HepG2 (cell line): ENCODE measurements at regions not wholly inside any gene's neighbourhood (a gene's known extent, or its start where the extent isn't known, plus 50 kb on each side); places are given as distances from the start of the nearest gene placed in this dataset.

Experiments used
- FOXA3 ChIP-seq: IDR thresholded peaks from 2 replicates; pipeline ENCODE4 v1.6.1; 2016; ENCODE audit warnings: missing genetic modification reagents, missing compliant biosample characterization
- IRF2 ChIP-seq: IDR thresholded peaks from 2 replicates; pipeline ENCODE4 v1.6.1; 2018; ENCODE audit warnings: missing genetic modification reagents, missing compliant biosample characterization
- JUN ChIP-seq: sonication (generic); formaldehyde crosslinking; IDR thresholded peaks from 2 replicates; pipeline ENCODE4 v1.4.0; 2020; ENCODE audit warnings: mild to moderate bottlenecking, missing genetic modification reagents
- MED1 ChIP-seq: sonication (generic); formaldehyde crosslinking; IDR thresholded peaks from 2 replicates; pipeline ENCODE4 v1.4.0; 2020; ENCODE audit warnings: missing genetic modification reagents
- MED8 ChIP-seq: sonication (generic); formaldehyde crosslinking; IDR thresholded peaks from 2 replicates; pipeline ENCODE4 v1.8.1; 2023; ENCODE audit warnings: mild to moderate bottlenecking, missing genetic modification reagents; ENCODE audit not compliant: insufficient replicate concordance
- NFIB ChIP-seq: sonication (generic); formaldehyde crosslinking; IDR thresholded peaks from 2 replicates; pipeline ENCODE4 v1.9.0; 2021; ENCODE audit warnings: missing genetic modification reagents, mild to moderate bottlenecking, borderline replicate concordance
- PHF21A ChIP-seq: sonication (generic); formaldehyde crosslinking; IDR thresholded peaks from 2 replicates; pipeline ENCODE4 v1.5.0; 2020; ENCODE audit warnings: mild to moderate bottlenecking, missing genetic modification reagents
- RARA ChIP-seq: IDR thresholded peaks from 2 replicates; pipeline ENCODE4 v1.6.1; 2016; ENCODE audit warnings: missing genetic modification reagents, missing compliant biosample characterization
- TRIM24 ChIP-seq: sonication (generic); formaldehyde crosslinking; IDR thresholded peaks from 2 replicates; pipeline ENCODE4 v1.8.0; 2022; ENCODE audit warnings: mild to moderate bottlenecking, missing genetic modification reagents
- YY1 ChIP-seq: IDR thresholded peaks from 2 replicates; pipeline ENCODE4 v1.6.1; 2011; ENCODE audit warnings: low read length, low read depth, moderate library complexity, mild to moderate bottlenecking; ENCODE audit not compliant: insufficient read depth, insufficient replicate concordance
- ZBTB42 ChIP-seq: sonication (generic); formaldehyde crosslinking; IDR thresholded peaks from 2 replicates; pipeline ENCODE4 v1.5.0; 2020; ENCODE audit warnings: mild to moderate bottlenecking, missing genetic modification reagents
- ZNF160 ChIP-seq: sonication (generic); formaldehyde crosslinking; IDR thresholded peaks from 2 replicates; pipeline ENCODE4 v1.8.0; 2022; ENCODE audit warnings: mild to moderate bottlenecking, inconsistent platforms, missing genetic modification reagents
- ZNF3 ChIP-seq: IDR thresholded peaks from 2 replicates; pipeline ENCODE4 v1.7.0; 2017; ENCODE audit warnings: inconsistent platforms
- ZNF605 ChIP-seq: sonication (generic); formaldehyde crosslinking; IDR thresholded peaks from 2 replicates; pipeline ENCODE4 v1.8.0; 2022; ENCODE audit warnings: mild to moderate bottlenecking, missing genetic modification reagents
- ZNF83 ChIP-seq: sonication (generic); formaldehyde crosslinking; IDR thresholded peaks from 2 replicates; pipeline ENCODE4 v1.4.0; 2020; ENCODE audit warnings: missing genetic modification reagents, mild to moderate bottlenecking, borderline replicate concordance
- TF ChIP-seq, protein P1 (sequence below): sonication (generic); IDR thresholded peaks from 2 replicates; pipeline ENCODE4 v1.6.1; 2016; ENCODE audit warnings: low read depth, borderline replicate concordance
- TF ChIP-seq, protein P2 (sequence below): IDR thresholded peaks from 2 replicates; pipeline ENCODE4 v1.6.1; 2012; ENCODE audit warnings: inconsistent platforms
- TF ChIP-seq, protein P3 (sequence below): sonication (generic); formaldehyde crosslinking; IDR thresholded peaks from 2 replicates; pipeline ENCODE4 v1.4.0; 2020; ENCODE audit warnings: low read depth, missing genetic modification reagents
- TF ChIP-seq, protein P4 (sequence below): sonication (generic); formaldehyde crosslinking; IDR thresholded peaks from 2 replicates; pipeline ENCODE4 v1.4.0; 2020; ENCODE audit warnings: missing genetic modification reagents, low read depth, mild to moderate bottlenecking, borderline replicate concordance
- TF ChIP-seq, protein P5 (sequence below): sonication (generic); formaldehyde crosslinking; IDR thresholded peaks from 2 replicates; pipeline ENCODE4 v1.8.1; 2023; ENCODE audit warnings: mild to moderate bottlenecking, missing genetic modification reagents
- TF ChIP-seq, protein P6 (sequence below): sonication (generic); formaldehyde crosslinking; IDR thresholded peaks from 2 replicates; pipeline ENCODE4 v1.9.0; 2022; ENCODE audit warnings: missing genetic modification reagents, mild to moderate bottlenecking, borderline replicate concordance

DNA sequence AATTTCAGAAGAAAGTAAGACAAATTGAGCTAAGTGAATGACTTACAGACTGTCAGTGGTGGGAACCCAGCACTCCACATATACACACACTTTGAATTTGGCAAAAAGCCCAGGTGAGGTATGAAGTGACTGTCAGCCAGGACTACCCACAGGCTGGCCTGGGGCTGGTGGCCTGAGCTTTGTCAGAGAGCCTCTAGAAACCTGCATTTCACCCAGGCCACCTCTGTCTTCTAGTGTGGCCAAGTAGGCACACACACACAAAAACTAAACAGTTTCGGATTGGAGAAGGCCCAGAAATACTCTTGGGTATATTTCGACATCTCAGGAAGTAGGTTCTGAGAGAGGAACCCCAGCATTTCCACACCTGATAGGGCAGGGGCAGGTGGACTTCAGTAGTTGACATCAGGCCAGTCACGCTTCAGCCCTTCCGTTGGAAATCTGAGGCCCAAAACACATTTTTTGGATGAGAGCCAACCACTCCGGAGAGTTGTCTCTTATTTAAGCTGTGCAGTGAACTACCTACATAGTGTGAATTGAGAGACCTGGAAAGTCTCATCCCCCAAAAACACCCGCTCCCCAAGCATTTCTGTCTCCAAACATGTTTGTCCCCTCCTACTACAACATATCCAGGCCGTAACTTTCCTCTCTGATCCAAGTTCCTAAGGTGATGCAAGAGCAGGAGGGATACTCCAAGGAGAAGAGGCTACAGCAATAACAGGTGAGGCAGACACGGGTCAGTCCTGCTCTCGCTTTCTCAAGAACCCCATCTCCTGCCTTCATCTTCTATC, 167.2 kb upstream of the PROX1 start (continued):
- TF ChIP-seq, protein P1, sequence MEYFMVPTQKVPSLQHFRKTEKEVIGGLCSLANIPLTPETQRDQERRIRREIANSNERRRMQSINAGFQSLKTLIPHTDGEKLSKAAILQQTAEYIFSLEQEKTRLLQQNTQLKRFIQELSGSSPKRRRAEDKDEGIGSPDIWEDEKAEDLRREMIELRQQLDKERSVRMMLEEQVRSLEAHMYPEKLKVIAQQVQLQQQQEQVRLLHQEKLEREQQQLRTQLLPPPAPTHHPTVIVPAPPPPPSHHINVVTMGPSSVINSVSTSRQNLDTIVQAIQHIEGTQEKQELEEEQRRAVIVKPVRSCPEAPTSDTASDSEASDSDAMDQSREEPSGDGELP, result 0 out of 2 replicates have a peak, but pooled peaks have one; percentile 9
- no peak for TF ChIP-seq YY1
- TF ChIP-seq, protein P2, sequence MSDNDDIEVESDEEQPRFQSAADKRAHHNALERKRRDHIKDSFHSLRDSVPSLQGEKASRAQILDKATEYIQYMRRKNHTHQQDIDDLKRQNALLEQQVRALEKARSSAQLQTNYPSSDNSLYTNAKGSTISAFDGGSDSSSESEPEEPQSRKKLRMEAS, result 0 out of 2 replicates have a peak, but pooled peaks have one; percentile 55
- TF ChIP-seq, protein P3, sequence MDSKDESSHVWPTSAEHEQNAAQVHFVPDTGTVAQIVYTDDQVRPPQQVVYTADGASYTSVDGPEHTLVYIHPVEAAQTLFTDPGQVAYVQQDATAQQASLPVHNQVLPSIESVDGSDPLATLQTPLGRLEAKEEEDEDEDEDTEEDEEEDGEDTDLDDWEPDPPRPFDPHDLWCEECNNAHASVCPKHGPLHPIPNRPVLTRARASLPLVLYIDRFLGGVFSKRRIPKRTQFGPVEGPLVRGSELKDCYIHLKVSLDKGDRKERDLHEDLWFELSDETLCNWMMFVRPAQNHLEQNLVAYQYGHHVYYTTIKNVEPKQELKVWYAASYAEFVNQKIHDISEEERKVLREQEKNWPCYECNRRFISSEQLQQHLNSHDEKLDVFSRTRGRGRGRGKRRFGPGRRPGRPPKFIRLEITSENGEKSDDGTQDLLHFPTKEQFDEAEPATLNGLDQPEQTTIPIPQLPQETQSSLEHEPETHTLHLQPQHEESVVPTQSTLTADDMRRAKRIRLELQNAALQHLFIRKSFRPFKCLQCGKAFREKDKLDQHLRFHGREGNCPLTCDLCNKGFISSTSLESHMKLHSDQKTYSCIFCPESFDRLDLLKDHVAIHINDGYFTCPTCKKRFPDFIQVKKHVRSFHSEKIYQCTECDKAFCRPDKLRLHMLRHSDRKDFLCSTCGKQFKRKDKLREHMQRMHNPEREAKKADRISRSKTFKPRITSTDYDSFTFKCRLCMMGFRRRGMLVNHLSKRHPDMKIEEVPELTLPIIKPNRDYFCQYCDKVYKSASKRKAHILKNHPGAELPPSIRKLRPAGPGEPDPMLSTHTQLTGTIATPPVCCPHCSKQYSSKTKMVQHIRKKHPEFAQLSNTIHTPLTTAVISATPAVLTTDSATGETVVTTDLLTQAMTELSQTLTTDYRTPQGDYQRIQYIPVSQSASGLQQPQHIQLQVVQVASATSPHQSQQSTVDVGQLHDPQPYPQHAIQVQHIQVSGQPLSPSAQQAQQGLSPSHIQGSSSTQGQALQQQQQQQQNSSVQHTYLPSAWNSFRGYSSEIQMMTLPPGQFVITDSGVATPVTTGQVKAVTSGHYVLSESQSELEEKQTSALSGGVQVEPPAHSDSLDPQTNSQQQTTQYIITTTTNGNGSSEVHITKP (CRISPR knock-in tag), result no peak
- TF ChIP-seq, protein P4, sequence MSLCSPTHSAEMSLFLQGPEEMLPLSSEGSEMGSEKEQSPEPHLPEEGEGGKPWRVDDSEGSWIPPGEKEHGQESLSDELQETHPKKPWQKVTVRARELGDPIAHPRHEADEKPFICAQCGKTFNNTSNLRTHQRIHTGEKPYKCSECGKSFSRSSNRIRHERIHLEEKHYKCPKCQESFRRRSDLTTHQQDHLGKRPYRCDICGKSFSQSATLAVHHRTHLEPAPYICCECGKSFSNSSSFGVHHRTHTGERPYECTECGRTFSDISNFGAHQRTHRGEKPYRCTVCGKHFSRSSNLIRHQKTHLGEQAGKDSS (CRISPR knock-in tag), result 0 out of 2 replicates have a peak, but pooled peaks have one; percentile 11
- TF ChIP-seq, protein P5, sequence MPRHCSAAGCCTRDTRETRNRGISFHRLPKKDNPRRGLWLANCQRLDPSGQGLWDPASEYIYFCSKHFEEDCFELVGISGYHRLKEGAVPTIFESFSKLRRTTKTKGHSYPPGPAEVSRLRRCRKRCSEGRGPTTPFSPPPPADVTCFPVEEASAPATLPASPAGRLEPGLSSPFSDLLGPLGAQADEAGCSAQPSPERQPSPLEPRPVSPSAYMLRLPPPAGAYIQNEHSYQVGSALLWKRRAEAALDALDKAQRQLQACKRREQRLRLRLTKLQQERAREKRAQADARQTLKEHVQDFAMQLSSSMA, result no peak
- no peak for TF ChIP-seq MED8 (CRISPR knock-in tag)
- TF ChIP-seq ZNF83 (CRISPR knock-in tag), result no peak
- TF ChIP-seq TRIM24, result no peak
- peak; percentile 42; the same call in 1 of the 2 replicates for TF ChIP-seq PHF21A (CRISPR knock-in tag)
- TF ChIP-seq RARA (CRISPR knock-in tag), result peak; percentile 41
- peak; percentile 1; the same call in 1 of the 2 replicates for TF ChIP-seq IRF2 (CRISPR knock-in tag)
- TF ChIP-seq ZBTB42, result no peak
- TF ChIP-seq FOXA3 (CRISPR knock-in tag), result peak; percentile 24; the same call in 1 of the 2 replicates
- TF ChIP-seq, protein P6, sequence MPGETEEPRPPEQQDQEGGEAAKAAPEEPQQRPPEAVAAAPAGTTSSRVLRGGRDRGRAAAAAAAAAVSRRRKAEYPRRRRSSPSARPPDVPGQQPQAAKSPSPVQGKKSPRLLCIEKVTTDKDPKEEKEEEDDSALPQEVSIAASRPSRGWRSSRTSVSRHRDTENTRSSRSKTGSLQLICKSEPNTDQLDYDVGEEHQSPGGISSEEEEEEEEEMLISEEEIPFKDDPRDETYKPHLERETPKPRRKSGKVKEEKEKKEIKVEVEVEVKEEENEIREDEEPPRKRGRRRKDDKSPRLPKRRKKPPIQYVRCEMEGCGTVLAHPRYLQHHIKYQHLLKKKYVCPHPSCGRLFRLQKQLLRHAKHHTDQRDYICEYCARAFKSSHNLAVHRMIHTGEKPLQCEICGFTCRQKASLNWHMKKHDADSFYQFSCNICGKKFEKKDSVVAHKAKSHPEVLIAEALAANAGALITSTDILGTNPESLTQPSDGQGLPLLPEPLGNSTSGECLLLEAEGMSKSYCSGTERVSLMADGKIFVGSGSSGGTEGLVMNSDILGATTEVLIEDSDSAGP (CRISPR knock-in tag), result peak; percentile 22; the same call in 1 of the 2 replicates
- no peak for TF ChIP-seq ZNF160 (CRISPR knock-in tag)
- TF ChIP-seq NFIB (CRISPR knock-in tag), result 0 out of 2 replicates have a peak, but pooled peaks have one; percentile 74
- TF ChIP-seq JUN (CRISPR knock-in tag), result 0 out of 2 replicates have a peak, but pooled peaks have one; percentile 49
- TF ChIP-seq MED1 (CRISPR knock-in tag), result 0 out of 2 replicates have a peak, but pooled peaks have one; percentile 16
- peak; percentile 87 for TF ChIP-seq ZNF3 (CRISPR knock-in tag)
- peak; percentile 79 for TF ChIP-seq ZNF605 (CRISPR knock-in tag)
